HT-29 (cell line): ENCODE measurements at regions not wholly inside any gene's neighbourhood (a gene's known extent, or its start where the extent isn't known, plus 50 kb on each side); places are given as distances from the start of the nearest gene placed in this dataset. TPM values are rescaled to one million over a fixed set of nuclear protein-coding genes. Genes with fewer than 3 reads are reported as not detected.
"Not testable (repeated sequence)": the region's sequence is repeated elsewhere in the genome, so short reads cannot be mapped to it uniquely, and the experiment has no call there.

Experiments used
- DNase-seq: peaks from one replicate; pipeline ENCODE4 v3.0.0-alpha.2; 2015; ENCODE audit warnings: low spot score
- small RNA-seq: library from RNA; depleted of rRNA; stranded (forward); fragments of <200 nt; gene quantifications from one replicate; pipeline ENCODE3, GENCODE V24; 2014

DNA sequence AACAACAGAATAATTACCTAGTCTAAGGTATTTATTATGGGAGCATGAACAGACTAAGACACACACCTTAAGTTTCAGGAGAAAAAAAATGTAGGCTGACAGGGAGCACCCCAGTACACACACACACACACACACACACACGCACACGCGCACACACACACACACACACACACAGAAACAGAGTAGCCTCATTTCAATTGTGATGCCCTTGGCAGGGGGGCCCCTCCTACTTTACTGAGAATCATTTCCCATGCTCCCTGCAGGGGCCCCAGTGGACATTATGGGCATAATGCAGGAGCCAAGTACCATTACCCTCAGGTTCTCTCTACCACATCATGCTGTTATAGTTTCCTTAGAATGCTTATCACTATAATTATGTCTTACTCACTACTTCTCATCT, 104.9 kb downstream of the CDC7 start:
- DNase-seq = no peak

DNA sequence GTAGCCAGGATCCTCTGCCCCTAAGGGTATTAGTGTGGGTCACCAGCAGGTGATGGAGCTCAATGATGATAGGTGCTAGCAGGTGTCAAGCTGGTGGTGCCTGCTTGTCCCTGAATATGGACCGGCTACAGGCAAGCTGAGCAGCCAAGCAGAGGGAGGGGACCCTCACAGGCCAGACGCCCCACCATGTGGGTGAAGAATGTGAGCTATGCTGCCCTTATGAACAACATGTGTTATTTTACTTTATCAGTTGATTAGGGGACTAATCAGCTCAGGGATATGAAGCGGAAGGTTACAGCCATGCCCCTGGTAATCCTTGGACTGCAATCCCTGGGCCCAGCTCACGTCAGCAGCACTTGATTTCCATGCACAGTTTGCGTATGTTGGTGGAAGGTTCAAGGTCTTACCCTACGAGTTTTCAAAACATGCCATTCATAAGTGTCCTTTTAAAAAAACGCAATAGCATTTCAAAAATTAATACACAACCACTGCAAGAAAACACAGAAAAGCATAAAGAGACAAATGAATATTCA, 106.0 kb downstream of the CDC7 start:
- no peak for DNase-seq

- not testable (repeated sequence) for DNase-seq
Measured at GRCh38 chr1:91607686-91608085, 107.0 kb downstream of the CDC7 start.

- DNase-seq = no peak
Measured at GRCh38 chr1:91608876-91609275, 108.2 kb downstream of the CDC7 start.

GRCh38 chr1:91609551-91609950, 108.9 kb downstream of the CDC7 start:
- DNase-seq = no peak

DNA sequence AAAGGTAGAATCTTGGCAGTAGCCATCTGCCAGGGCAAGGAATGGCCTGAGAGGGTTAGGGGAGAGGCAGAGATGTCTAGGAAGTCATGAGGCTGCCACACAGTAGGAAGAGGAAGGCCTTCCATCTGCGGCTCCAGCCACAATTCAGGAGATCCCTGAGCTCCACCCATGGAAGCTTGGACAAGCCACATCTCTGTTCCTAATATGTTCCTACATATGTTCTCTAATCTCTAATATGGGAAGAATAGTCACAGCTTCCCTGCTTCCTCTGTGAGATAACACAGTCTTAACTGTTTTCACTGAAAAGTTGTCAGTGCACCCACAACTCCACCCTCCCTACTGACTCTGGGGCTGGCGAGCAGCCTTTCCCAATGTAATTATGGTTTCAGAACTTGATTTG, 109.5 kb downstream of the CDC7 start:
- DNase-seq = no peak

- DNase-seq = no peak
Measured at GRCh38 chr1:91610789-91611188, 110.1 kb downstream of the CDC7 start.

- DNase-seq = peak; percentile 44
Measured at GRCh38 chr1:91611483-91611917, 110.8 kb downstream of the CDC7 start.

DNA sequence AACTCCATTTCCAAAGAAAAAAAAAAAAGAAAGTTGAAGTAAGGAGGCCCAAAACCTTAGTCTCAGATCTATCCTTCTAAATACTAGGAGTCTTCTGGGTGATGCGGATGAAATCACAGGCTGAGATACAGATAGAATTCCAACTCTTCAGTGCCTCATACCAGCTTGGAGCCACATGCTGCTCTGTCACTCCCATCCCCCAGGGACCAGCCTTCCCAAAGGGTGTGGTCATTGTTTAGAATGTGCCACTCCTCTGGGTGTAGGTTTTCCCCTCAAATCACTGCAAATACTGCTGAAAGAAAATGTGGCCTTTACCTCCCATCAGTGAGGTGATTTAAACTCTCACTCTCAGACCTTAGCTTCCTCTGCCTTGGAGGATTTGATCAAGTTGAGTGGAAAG, 112.9 kb downstream of the CDC7 start:
- no peak for DNase-seq

DNA sequence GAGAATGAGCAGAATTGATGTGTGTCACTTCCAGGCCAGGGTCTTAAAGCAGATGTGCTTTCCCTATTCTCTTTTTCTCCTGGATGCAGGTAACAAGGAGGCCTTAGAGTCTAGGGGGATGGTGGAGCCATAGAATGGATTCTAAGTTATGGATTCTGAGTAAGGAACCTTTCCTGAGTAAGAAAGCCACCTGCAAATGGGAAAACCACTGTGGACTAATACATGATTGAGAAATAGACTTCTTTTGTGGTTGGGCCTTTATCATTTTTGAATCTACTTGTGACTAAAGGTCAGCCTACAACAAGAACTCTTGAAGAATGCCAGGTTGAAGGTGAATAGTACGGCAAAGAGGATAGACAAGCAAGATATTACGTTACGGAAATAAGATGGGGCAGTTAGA, 116.1 kb downstream of the CDC7 start:
- no peak for DNase-seq

DNA sequence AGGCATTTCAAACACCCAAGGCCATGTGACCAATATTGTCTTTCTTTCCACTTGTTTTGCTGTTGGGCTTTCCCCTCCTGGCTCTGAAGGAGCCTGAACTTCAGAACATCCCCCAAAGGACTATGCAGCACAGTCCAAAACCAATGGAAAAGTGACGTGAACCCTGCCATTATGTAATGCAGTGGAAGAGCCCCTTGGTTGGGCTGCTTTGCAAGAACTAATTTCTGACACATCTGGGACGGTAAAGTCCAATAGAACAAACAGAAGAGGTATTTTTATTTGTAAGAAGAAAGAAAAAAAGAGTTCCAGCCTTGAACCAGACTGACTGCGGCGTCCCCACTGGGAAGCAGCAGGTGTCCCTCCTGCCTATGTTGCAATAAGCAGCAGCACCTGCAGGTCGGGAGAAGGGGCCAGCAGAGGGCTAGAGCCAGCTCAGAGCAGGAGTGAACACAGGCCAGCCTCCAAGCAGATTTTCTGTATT, 116.7 kb downstream of the CDC7 start:
- peak; percentile 34 for DNase-seq

GRCh38 chr1:91619881-91620280, 119.2 kb downstream of the CDC7 start:
- no peak for DNase-seq

DNA sequence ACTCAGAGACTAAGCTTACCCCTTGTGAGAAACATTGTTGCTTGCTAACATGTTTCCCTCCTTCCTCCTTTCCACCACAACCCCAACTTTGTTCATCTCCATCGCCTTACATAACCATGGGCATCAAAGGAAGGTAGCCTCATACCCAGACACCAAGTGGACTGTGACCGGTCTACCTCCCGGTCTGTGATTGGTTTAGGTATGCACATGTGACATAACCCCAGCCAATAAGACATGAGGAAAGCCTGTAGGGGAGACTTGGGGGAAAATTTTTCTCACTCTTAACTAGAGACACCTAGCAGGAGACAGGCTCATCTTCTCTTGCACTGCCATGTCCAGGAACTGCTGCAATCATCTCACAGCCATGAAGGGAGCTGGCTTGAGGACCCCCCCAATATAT, 120.7 kb downstream of the CDC7 start:
- DNase-seq = no peak

GRCh38 chr1:91621907-91622306, 121.3 kb downstream of the CDC7 start:
- DNase-seq = no peak

- no peak for DNase-seq
Measured at GRCh38 chr1:91622616-91623015, 122.0 kb downstream of the CDC7 start.

GRCh38 chr1:91623020-91623419, 122.4 kb downstream of the CDC7 start:
- DNase-seq = no peak

GRCh38 chr1:91624331-91624730, 123.7 kb downstream of the CDC7 start:
- DNase-seq = no peak

Small RNA genes in the stretch of these regions (small RNA-seq; reads per million reads assigned to genes)
- gene AL714022.1 = not detected
